ENCODE measurements at regions not wholly inside any gene's neighbourhood (a gene's known extent, or its start where the extent isn't known, plus 50 kb on each side); places are given as distances from the start of the nearest gene placed in this dataset.

- peaks cover 27% of the 10 kb centered on the region for H3K27me3 Mint-ChIP-seq (ENCODE audit: low read depth)
Observed at GRCh38 chr12:3361146-3361545, 129.9 kb upstream of the PRMT8 start.

More at GRCh38 chr12:3361146-3361545, 129.9 kb upstream of the PRMT8 start:
- Histone ChIP-seq H3K27me3 (ENCODE audit: insufficient read depth, low read length) (peaks cover 7% of the 10 kb centered on the region; the same call in 1 of the 2 replicates), H3K9me3 (ENCODE audit: control insufficient read depth, low read depth, low read length) (no peaks in the 10 kb centered on the region), H4K5ac (ENCODE audit: insufficient read length, low read depth, low read length) (no peak overlapping the region), H2AFZ (ENCODE audit: low read length) (no peak overlapping the region), H3K18ac (ENCODE audit: insufficient read length, low read depth, low read length) (no peak overlapping the region), H2BK15ac (ENCODE audit: low read depth, low read length) (no peak overlapping the region), H3K4me1 (ENCODE audit: insufficient read depth, low read length) (no peaks in the 10 kb centered on the region), H3K27ac (ENCODE audit: insufficient read length, low read depth, low read length) (no peak overlapping the region), H3K4ac (ENCODE audit: low read depth, low read length) (no peak overlapping the region), H4K20me1 (ENCODE audit: control insufficient read depth, insufficient read depth, insufficient read length) (no peaks in the 10 kb centered on the region), H3K79me1 (ENCODE audit: insufficient read depth, low read depth, low read length, poor library complexity, severe bottlenecking) (no peaks in the 10 kb centered on the region), H3K23me2 (ENCODE audit: insufficient read length, low read depth, low read length, poor library complexity, severe bottlenecking) (no peaks in the 10 kb centered on the region), H2BK12ac (ENCODE audit: insufficient read length, low read depth, low read length) (no peak overlapping the region), H3K14ac (ENCODE audit: insufficient read depth, low read length) (no peak overlapping the region), H4K91ac (ENCODE audit: insufficient read length, low read depth, low read length) (no peak overlapping the region), H2AK5ac (ENCODE audit: insufficient read length, low read length) (no peak overlapping the region), H2BK20ac (ENCODE audit: low read depth, low read length, poor library complexity, severe bottlenecking) (no peak overlapping the region), H3K56ac (ENCODE audit: insufficient read length, low read depth, low read length) (no peak overlapping the region), H2BK120ac (ENCODE audit: low read depth, low read length, poor library complexity, severe bottlenecking) (no peak overlapping the region), H3K23ac (ENCODE audit: insufficient read length, low read depth, low read length) (no peak overlapping the region), H2BK5ac (ENCODE audit: insufficient read length, low read length) (no peak overlapping the region), H3T11ph (ENCODE audit: low read length) (no peak overlapping the region), H3K79me2 (ENCODE audit: insufficient read depth, low read length) (no peaks in the 10 kb centered on the region), H3K9ac (ENCODE audit: extremely low read depth, insufficient read length, low read length) (no peak overlapping the region), H4K8ac (replicated peaks; ENCODE audit: insufficient read length, low read depth, low read length) (no peak overlapping the region), H3K4me2 (ENCODE audit: insufficient read depth, insufficient read length, low read length) (no peak overlapping the region)
- TF ChIP-seq, protein P1, sequence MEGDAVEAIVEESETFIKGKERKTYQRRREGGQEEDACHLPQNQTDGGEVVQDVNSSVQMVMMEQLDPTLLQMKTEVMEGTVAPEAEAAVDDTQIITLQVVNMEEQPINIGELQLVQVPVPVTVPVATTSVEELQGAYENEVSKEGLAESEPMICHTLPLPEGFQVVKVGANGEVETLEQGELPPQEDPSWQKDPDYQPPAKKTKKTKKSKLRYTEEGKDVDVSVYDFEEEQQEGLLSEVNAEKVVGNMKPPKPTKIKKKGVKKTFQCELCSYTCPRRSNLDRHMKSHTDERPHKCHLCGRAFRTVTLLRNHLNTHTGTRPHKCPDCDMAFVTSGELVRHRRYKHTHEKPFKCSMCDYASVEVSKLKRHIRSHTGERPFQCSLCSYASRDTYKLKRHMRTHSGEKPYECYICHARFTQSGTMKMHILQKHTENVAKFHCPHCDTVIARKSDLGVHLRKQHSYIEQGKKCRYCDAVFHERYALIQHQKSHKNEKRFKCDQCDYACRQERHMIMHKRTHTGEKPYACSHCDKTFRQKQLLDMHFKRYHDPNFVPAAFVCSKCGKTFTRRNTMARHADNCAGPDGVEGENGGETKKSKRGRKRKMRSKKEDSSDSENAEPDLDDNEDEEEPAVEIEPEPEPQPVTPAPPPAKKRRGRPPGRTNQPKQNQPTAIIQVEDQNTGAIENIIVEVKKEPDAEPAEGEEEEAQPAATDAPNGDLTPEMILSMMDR (conservative IDR thresholded peaks at IDR 0.05): no peak
- no CpG with 5 or more reads among the region's 6 CpGs for WGBS (ENCODE audit: extremely low coverage, insufficient read length, low lambda C conversion rate)
- H3K9me3 Mint-ChIP-seq: no peaks in the 10 kb centered on the region
- H3K27ac Mint-ChIP-seq: no peak overlapping the region
- H3K4me3 Mint-ChIP-seq: no peak overlapping the region
- H3K36me3 Mint-ChIP-seq (ENCODE audit: insufficient read depth in 1 of 3, low read depth in 3 of 3): no peaks in the 10 kb centered on the region
- peaks cover 14 to 16% of the 10 kb centered on the region in 2 experiments for H3K4me1 Mint-ChIP-seq
- no peak for DNase-seq
